SU-DHL-6 (cell line): ENCODE measurements at regions not wholly inside any gene's neighbourhood (a gene's known extent, or its start where the extent isn't known, plus 50 kb on each side); places are given as distances from the start of the nearest gene placed in this dataset.
"Not testable (repeated sequence)": the region's sequence is repeated elsewhere in the genome, so short reads cannot be mapped to it uniquely, and the experiment has no call there.

Source experiments
- EZH2phosphoT487 ChIP-seq: fragments of 200-600 bp; sonication (generic), shearing (Covaris generic); conservative IDR thresholded peaks from 2 replicates; pipeline ENCODE4 v1.6.1; 2018; ENCODE audit warnings: mild to moderate bottlenecking, antibody characterized with exemption, low read length, moderate library complexity, mixed read lengths
- TF ChIP-seq, protein P1 (sequence below): fragments of 200-600 bp; sonication (generic); IDR thresholded peaks from one replicate; pipeline ENCODE4 v1.5.1; 2017; ENCODE audit warnings: antibody characterized with exemption, mild to moderate bottlenecking, low read length, moderate library complexity; ENCODE audit not compliant: insufficient read depth, poor library complexity, severe bottlenecking

DNA sequence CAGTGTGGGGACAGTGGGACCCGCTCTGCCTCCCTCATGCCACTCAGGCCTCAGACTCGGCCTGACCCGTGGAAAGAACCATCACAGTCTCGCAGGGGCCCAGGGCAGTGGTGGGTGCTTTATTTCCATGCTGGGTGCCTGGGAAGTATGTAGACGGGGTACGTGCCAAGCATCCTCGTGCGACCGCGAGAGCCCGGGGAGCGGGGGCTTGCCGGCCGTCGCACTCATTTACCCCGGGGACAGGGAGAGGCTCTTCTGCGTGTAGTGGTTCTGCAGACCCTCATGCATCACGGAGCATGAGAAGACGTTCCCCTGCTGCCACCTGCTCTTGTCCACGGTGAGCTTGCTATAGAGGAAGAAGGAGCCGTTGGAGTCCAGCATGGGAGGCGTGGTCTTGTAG, 141.6 kb downstream of the TMEM121 start:
- TF ChIP-seq, protein P1, sequence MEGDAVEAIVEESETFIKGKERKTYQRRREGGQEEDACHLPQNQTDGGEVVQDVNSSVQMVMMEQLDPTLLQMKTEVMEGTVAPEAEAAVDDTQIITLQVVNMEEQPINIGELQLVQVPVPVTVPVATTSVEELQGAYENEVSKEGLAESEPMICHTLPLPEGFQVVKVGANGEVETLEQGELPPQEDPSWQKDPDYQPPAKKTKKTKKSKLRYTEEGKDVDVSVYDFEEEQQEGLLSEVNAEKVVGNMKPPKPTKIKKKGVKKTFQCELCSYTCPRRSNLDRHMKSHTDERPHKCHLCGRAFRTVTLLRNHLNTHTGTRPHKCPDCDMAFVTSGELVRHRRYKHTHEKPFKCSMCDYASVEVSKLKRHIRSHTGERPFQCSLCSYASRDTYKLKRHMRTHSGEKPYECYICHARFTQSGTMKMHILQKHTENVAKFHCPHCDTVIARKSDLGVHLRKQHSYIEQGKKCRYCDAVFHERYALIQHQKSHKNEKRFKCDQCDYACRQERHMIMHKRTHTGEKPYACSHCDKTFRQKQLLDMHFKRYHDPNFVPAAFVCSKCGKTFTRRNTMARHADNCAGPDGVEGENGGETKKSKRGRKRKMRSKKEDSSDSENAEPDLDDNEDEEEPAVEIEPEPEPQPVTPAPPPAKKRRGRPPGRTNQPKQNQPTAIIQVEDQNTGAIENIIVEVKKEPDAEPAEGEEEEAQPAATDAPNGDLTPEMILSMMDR = not testable (repeated sequence)
- TF ChIP-seq EZH2phosphoT487 = not testable (repeated sequence)
